H1 (cell line): ENCODE measurements at regions not wholly inside any gene's neighbourhood (a gene's known extent, or its start where the extent isn't known, plus 50 kb on each side); places are given as distances from the start of the nearest gene placed in this dataset.

ENCODE experiments used
- EZH2 ChIP-seq: fragments of 200-600 bp; sonication (generic); IDR thresholded peaks from 2 replicates; pipeline ENCODE4 v1.7.1; 2012; ENCODE audit warnings: low read depth, mild to moderate bottlenecking, moderate library complexity, low read length, inconsistent platforms; ENCODE audit not compliant: severe bottlenecking
- POLR2A ChIP-seq, 2 experiments: IDR thresholded peaks; 1 replicate in 1 of 2; 2 replicates in 1 of 2; pipeline ENCODE4 v1.6.1; 2011; ENCODE audit warnings: low read depth in 2 of 2, low read length in 2 of 2, mild to moderate bottlenecking in 2 of 2; ENCODE audit errors: control extremely low read depth in 1 of 2
- SIX5 ChIP-seq: IDR thresholded peaks from 2 replicates; pipeline ENCODE4 v1.6.1; 2011; ENCODE audit warnings: mild to moderate bottlenecking, low read depth, low read length
- SP4 ChIP-seq: IDR thresholded peaks from 2 replicates; pipeline ENCODE4 v1.6.1; 2012; ENCODE audit warnings: low read length, inconsistent platforms
- TAF1 ChIP-seq: IDR thresholded peaks from 2 replicates; pipeline ENCODE4 v1.6.1; 2011; ENCODE audit warnings: mild to moderate bottlenecking, low read depth, low read length
- YY1 ChIP-seq: IDR thresholded peaks from 2 replicates; pipeline ENCODE4 v1.6.1; 2011; ENCODE audit warnings: low read depth, mild to moderate bottlenecking, low read length
- TF ChIP-seq, protein P1 (sequence below): IDR thresholded peaks from 2 replicates; pipeline ENCODE4 v1.6.1; 2011; ENCODE audit warnings: low read depth, mild to moderate bottlenecking, low read length; ENCODE audit not compliant: insufficient read depth
- TF ChIP-seq, protein P2 (sequence below), 3 experiments: IDR thresholded peaks; 1 replicate in 2 of 3; 2 replicates in 1 of 3; pipeline versions ENCODE4 v1.5.1 to v1.6.1; 2011; ENCODE audit warnings: low read length in 3 of 3, mild to moderate bottlenecking in 3 of 3, inconsistent platforms in 2 of 3, low read depth in 1 of 3, moderate library complexity in 1 of 3; ENCODE audit not compliant: insufficient read depth in 1 of 3; ENCODE audit errors: control extremely low read depth in 1 of 3
- TF ChIP-seq, protein P3 (sequence below): IDR thresholded peaks from 2 replicates; pipeline ENCODE4 v1.6.1; 2012; ENCODE audit warnings: inconsistent platforms

DNA sequence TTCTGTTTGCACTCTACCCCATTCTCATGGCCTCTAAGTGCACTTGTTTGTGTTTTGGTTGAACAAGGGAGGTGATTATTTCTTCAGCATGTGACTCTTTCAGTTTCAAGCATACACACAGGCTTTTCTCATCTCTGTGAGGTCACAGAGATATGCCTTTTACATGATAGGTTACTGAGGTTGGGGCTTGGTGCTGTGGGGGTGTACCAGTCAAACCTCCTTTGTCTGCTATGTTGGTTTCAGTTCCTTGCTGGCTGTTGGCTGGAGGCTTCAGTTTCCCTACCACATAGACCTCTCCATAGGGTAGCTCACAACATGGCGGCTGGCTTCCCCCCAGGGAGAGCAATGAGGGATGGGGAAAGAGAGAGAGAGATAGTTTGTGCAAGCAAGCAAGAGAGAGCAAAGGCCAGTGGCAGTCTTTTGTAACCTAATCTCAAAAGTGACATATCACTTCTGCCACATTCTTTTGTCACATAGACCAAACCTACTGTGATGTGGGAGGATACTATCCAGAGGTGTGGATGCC is 96.7 kb upstream of the SEMA6A start:
- no peak for TF ChIP-seq EZH2
- no peak for TF ChIP-seq POLR2A (IDR thresholded peaks at IDR 0.05; ENCODE audit: control extremely low read depth in 1 of 2, low read depth in 2 of 2, low read length in 2 of 2)
- TF ChIP-seq, protein P1, sequence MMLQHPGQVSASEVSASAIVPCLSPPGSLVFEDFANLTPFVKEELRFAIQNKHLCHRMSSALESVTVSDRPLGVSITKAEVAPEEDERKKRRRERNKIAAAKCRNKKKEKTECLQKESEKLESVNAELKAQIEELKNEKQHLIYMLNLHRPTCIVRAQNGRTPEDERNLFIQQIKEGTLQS, result no peak
- TF ChIP-seq, protein P2, sequence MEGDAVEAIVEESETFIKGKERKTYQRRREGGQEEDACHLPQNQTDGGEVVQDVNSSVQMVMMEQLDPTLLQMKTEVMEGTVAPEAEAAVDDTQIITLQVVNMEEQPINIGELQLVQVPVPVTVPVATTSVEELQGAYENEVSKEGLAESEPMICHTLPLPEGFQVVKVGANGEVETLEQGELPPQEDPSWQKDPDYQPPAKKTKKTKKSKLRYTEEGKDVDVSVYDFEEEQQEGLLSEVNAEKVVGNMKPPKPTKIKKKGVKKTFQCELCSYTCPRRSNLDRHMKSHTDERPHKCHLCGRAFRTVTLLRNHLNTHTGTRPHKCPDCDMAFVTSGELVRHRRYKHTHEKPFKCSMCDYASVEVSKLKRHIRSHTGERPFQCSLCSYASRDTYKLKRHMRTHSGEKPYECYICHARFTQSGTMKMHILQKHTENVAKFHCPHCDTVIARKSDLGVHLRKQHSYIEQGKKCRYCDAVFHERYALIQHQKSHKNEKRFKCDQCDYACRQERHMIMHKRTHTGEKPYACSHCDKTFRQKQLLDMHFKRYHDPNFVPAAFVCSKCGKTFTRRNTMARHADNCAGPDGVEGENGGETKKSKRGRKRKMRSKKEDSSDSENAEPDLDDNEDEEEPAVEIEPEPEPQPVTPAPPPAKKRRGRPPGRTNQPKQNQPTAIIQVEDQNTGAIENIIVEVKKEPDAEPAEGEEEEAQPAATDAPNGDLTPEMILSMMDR (IDR thresholded peaks at IDR 0.05; ENCODE audit: control extremely low read depth in 1 of 3, insufficient read depth in 1 of 3, low read depth in 1 of 3, low read length in 3 of 3), result no peak
- TF ChIP-seq TAF1, result no peak
- TF ChIP-seq, protein P3, sequence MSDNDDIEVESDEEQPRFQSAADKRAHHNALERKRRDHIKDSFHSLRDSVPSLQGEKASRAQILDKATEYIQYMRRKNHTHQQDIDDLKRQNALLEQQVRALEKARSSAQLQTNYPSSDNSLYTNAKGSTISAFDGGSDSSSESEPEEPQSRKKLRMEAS, result no peak
- TF ChIP-seq YY1, result no peak
- TF ChIP-seq SIX5, result no peak
- TF ChIP-seq SP4, result no peak
